SK-N-SH treated with all-trans-retinoic acid at 6 μM for 48 hours (cell line): ENCODE measurements at regions not wholly inside any gene's neighbourhood (a gene's known extent, or its start where the extent isn't known, plus 50 kb on each side); places are given as distances from the start of the nearest gene placed in this dataset.

Experiments used
- ARNTL ChIP-seq: fragments of 450-650 bp; formaldehyde crosslinking; IDR thresholded peaks from 2 replicates; pipeline ENCODE4 v1.5.0; 2020; ENCODE audit warnings: low read depth, mild to moderate bottlenecking, moderate library complexity, borderline replicate concordance
- CSDC2 ChIP-seq: fragments of 250-450 bp; sonication (Bioruptor Pico); IDR thresholded peaks from 2 replicates; pipeline ENCODE4 v1.5.0; 2020; ENCODE audit warnings: mild to moderate bottlenecking, moderate library complexity
- CSRNP3 ChIP-seq: fragments of 250-450 bp; sonication (Bioruptor Pico); IDR thresholded peaks from 2 replicates; pipeline ENCODE4 v1.5.1; 2021; ENCODE audit warnings: mild to moderate bottlenecking, moderate library complexity
- GLIS3 ChIP-seq: fragments of 250-450 bp; sonication (Bioruptor Pico); IDR thresholded peaks from 2 replicates; pipeline ENCODE4 v1.5.0; 2020; ENCODE audit warnings: mild to moderate bottlenecking, moderate library complexity
- PATZ1 ChIP-seq: fragments of 250-450 bp; sonication (Bioruptor Pico); IDR thresholded peaks from 2 replicates; pipeline ENCODE4 v1.8.0; 2020; ENCODE audit warnings: mild to moderate bottlenecking, moderate library complexity, borderline replicate concordance
- RARB ChIP-seq: fragments of 250-450 bp; sonication (Bioruptor Pico); IDR thresholded peaks from 2 replicates; pipeline ENCODE4 v1.8.0; 2021; ENCODE audit warnings: mild to moderate bottlenecking, moderate library complexity
- SNAI2 ChIP-seq: fragments of 250-450 bp; sonication (Bioruptor Pico); IDR thresholded peaks from 2 replicates; pipeline ENCODE4 v1.5.0; 2020; ENCODE audit warnings: mild to moderate bottlenecking, moderate library complexity
- ZFP3 ChIP-seq: fragments of 250-450 bp; sonication (Bioruptor Pico); IDR thresholded peaks from 2 replicates; pipeline ENCODE4 v1.5.0; 2020; ENCODE audit warnings: mild to moderate bottlenecking, moderate library complexity
- ZFP30 ChIP-seq: fragments of 450-650 bp; formaldehyde crosslinking; IDR thresholded peaks from 2 replicates; pipeline ENCODE4 v1.5.0; 2022; ENCODE audit warnings: mild to moderate bottlenecking, moderate library complexity
- ZNF8 ChIP-seq: fragments of 450-650 bp; formaldehyde crosslinking; IDR thresholded peaks from 2 replicates; pipeline ENCODE4 v1.5.0; 2020; ENCODE audit warnings: mild to moderate bottlenecking, moderate library complexity
- TF ChIP-seq, protein P1 (sequence below): fragments of 250-450 bp; sonication (Bioruptor Pico); IDR thresholded peaks from 2 replicates; pipeline ENCODE4 v1.5.1; 2020; ENCODE audit warnings: low read depth, mild to moderate bottlenecking, moderate library complexity

DNA sequence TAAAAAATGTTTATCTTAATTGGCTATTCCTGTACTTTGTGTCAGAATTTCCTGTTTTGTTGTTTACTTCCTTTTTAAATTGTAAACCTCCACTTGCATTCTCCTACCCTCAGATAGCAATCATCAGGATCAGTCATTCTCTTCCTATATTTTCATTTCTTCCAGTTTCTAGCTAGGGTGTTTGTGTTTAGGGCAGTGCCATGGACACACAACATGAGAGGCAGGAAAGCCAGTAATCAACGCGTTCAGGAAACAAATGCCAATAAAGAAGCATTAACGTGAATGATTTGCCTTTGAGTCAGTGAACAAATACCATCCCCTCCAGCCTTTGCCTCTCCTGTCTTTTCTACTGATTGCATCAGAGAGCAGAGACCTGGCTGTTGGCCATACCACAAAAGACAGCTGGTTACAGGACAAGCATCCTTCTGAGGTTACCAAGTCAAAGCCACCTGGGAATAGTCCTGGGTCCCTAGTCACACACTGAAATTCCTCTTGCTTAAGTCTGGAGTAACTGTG lies 56.7 kb upstream of the FHL2 start:
- TF ChIP-seq PATZ1 (CRISPR knock-in tag): no peak
- no peak for TF ChIP-seq CSRNP3 (CRISPR knock-in tag)
- no peak for TF ChIP-seq ZFP30 (CRISPR knock-in tag)
- TF ChIP-seq CSDC2: no peak
- TF ChIP-seq GLIS3 (CRISPR knock-in tag): no peak
- TF ChIP-seq ARNTL: no peak
- no peak for TF ChIP-seq RARB (CRISPR knock-in tag)
- TF ChIP-seq SNAI2 (CRISPR knock-in tag): no peak
- TF ChIP-seq ZNF8 (CRISPR knock-in tag): no peak
- no peak for TF ChIP-seq ZFP3 (CRISPR knock-in tag)
- TF ChIP-seq, protein P1, sequence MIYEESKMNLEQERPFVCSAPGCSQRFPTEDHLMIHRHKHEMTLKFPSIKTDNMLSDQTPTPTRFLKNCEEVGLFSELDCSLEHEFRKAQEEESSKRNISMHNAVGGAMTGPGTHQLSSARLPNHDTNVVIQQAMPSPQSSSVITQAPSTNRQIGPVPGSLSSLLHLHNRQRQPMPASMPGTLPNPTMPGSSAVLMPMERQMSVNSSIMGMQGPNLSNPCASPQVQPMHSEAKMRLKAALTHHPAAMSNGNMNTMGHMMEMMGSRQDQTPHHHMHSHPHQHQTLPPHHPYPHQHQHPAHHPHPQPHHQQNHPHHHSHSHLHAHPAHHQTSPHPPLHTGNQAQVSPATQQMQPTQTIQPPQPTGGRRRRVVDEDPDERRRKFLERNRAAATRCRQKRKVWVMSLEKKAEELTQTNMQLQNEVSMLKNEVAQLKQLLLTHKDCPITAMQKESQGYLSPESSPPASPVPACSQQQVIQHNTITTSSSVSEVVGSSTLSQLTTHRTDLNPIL (CRISPR knock-in tag): no peak
